ENCODE measurements at regions not wholly inside any gene's neighbourhood (a gene's known extent, or its start where the extent isn't known, plus 50 kb on each side); places are given as distances from the start of the nearest gene placed in this dataset.
"Not testable (repeated sequence)": the region's sequence is repeated elsewhere in the genome, so short reads cannot be mapped to it uniquely, and the experiment has no call there.

DNA sequence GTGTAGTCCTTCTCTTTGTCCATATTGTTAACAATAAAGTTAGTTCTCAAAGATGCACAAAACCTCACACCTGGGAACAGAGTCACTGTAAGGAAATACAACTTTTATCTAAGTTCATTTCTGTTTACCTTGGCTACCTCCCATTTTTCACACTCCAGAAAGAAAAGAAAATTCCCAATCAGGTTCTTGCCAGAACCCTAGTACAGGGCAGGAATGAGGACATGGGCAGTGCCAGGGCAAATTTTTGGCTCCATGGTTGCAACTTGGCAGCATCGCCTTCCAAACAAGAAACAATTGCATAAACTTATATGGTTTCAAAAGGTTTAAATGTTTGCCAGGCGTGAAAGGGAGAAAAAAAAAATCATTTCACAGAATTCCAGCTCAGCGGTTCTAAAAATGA lies 296.3 kb upstream of the PRKD1 start:
- DNase-seq (ENCODE audit: low read depth): no peak

DNA sequence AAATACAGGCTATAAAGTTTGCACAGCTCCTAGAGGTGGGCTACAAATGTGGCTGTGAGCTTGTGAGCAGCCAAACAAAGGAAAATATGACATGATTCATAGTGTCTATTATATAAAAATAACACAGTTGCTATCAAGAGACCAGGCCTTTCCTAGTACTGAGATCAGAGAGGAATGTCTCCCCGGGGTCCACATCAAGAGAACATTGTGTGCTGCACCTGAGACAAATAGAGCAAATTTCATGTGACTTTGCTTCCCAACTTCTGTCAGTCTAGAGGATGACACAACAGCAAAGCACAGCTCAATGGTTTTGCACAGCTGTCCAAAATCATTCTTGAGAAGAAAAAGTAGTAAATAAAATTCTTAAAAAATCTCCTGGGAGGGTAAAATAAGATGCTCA lies 297.5 kb upstream of the PRKD1 start:
- no peak for DNase-seq (ENCODE audit: low read depth)

DNA sequence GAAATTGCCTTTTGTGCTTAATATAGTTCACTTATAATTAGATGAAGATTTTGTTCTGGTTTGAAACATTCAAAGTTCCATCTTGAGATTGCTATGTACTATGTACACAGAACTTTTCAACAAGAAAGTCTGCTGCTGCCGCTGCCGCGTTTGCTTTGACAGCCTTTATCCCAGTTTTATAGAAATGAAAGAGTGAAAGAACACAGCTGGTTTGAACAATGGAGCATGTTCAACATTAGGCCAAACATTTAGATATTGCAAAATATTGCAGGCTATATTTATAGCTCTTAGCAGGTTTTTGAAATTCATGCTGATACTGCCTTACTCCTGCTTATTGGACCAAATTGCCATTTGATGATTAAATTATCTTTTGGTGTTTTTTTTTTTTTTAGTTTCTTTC lies 299.8 kb upstream of the PRKD1 start:
- DNase-seq (ENCODE audit: low read depth): no peak

GRCh38 chr14:30227876-30228275 lies 300.2 kb upstream of the PRKD1 start:
- DNase-seq (ENCODE audit: low read depth): no peak

- DNase-seq (ENCODE audit: low read depth): no peak
These were observed 303.1 kb upstream of the PRKD1 start for GRCh38 chr14:30230719-30231118.

GRCh38 chr14:30234966-30235365 lies 307.3 kb upstream of the PRKD1 start:
- DNase-seq (ENCODE audit: low read depth): no peak

DNA sequence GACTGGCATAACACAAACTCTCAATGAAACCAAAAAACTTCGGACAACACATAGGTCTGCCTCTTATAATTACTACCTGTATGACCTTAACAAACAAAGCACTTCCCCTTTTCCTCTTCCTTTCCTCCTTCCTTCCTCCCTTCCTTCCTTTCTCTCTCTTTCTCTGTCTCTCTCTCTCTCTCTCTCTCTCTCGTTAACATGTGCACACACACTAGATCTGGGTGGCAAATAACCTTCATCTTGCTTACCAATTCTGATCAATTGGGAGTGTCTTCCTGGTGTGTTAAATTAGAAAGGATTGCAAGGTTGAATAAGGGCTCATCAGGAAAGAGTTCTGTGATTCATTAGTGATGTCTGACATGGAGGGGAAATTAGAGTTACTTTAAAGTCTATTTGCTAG lies 307.8 kb upstream of the PRKD1 start:
- DNase-seq (ENCODE audit: low read depth): no peak

DNA sequence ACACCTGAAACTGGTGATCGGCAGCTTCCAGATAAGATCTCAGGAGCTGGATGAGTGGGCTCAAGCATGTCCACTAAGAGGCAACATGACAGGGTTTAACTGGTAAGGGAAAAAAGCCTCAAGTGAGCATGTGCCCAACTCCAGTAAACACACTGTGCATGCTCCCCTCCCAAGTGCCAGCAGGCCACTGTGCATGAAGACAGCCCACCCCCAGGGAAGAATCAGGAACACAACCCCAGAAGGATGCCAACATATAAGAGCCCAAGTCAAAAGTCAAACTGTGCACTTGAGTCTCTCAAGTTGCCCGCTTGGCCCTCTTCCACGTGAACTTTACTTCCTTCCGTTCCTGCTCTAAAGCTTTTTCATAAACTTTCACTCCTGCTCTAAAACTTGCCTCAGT lies 311.3 kb upstream of the PRKD1 start:
- no peak for DNase-seq (ENCODE audit: low read depth)

GRCh38 chr14:30240018-30240417 lies 312.4 kb upstream of the PRKD1 start:
- DNase-seq (ENCODE audit: low read depth): no peak

DNA sequence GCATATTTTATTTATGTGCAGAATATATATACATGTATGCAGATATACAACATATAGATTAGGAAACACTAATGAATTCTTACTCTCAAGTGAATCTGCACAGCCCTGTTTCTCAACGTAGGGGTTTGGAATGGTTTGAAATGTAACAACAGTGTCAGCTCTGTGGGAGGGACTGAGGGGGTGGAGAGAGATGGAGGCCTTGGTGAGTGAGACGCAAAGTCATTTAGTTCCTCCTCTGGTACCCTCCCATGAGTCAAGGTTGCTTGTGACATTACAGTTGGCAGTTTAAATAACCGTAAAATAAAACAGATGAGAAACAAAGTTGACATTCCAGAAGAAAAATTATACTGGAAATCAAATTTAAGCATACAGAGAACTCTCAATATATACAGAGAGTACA lies 313.0 kb upstream of the PRKD1 start:
- DNase-seq (ENCODE audit: low read depth): no peak

- no peak for DNase-seq (ENCODE audit: low read depth)
These were observed 315.1 kb upstream of the PRKD1 start for GRCh38 chr14:30242744-30243143.

DNA sequence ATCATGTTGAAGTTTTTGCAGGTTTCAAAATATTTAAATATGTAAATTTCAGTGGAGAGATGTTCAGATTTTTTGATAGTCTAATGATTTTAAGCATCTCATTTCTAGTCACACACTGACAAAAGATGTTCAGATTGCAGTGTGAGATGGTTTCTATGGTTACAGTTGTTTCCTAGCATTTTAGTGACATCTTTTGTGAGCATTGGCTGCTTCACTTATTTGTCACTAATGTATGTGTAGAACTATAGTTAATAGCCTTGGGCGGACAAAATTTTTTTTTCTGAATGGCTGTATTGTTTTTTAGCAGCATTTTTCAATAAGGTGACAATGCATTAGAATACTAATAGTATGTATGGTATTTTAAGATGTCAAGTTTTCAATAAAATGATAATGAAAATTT lies 315.6 kb upstream of the PRKD1 start:
- DNase-seq (ENCODE audit: low read depth): no peak

DNA sequence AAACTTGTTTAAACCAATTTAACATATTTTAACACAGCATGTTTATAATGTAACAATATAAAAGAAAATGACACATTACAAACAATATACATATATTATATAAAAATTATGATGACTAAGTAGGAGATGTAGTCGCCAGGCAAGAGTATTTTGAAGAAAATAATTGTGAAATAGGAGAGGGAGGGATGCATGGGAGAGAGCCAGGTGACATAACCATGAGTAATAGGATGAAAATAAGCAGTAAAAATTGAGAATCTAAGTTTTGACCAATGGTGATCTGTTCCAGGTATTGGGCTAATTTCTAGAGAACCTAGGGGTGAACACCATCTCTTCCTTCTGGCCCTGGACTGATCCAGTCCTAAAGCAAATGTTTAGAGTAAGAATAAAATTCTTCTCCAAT lies 315.2 kb upstream of the G2E3 start:
- no peak for DNase-seq (ENCODE audit: low read depth)

DNA sequence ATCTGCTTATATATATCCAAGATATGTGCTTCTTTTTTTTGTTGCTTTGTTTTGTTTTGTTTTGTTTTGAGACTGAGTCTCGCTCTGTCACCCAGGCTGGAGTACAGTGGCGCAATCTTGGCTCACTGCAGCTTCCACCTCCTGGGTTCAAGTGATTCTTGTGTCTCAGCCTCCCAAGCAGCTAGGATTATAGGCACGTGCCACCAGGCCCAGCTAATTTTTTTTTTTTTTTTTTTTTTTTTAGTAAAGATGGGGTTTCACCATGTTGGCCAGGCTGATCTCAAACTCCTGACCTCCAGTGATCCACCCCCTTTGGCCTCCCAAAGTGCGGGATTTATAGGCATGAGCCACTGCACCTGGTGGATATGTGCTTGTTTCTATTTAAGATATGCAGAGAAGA lies 314.6 kb upstream of the G2E3 start:
- DNase-seq (ENCODE audit: low read depth): not testable (repeated sequence)

DNA sequence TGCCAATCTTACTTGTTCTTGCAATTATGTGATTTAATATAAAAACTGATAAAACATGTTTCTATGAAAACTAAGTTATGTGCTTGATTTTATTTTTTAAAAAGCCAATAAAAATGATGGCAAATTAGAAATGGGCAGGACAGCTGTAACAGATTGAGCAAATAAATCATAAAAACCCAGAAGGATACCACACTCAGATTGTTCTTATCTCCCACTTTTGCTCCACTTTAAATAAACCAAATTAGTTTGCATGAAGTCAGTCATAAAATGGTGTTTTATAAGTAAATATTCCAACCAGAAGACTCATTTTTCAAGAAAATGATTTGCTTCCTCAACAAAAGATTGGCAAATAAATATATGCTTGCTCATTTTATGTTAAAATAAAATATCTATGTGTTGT lies 307.9 kb upstream of the G2E3 start:
- DNase-seq (ENCODE audit: low read depth): no peak

DNA sequence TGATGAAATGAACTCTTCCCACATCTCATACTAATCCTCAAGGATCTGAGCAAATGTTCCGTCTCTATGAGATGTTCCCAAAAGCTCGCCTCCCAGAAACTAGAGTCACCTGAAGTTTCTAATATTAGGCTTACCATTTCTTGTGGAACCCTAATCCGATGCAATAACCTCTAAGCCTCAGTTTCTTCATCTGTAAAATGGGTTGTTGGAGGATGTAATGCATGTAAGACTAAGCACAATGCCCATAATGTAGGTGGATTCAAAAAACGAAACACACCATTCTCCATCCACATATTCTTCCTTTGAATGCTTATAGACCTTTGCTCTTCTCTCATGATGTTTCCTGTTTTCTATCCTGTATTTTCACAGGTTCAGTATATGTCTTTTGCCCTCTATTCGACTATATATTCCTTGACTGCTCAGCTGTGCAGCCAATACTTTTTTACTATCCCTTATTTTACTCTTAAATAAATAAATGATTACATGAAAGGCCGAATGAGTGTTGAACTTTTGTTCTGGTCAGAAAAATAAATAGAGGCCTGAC lies 307.3 kb upstream of the G2E3 start:
- DNase-seq (ENCODE audit: low read depth): no peak

- no peak for DNase-seq (ENCODE audit: low read depth)
These were observed 306.8 kb upstream of the G2E3 start for GRCh38 chr14:30252151-30252550.

DNA sequence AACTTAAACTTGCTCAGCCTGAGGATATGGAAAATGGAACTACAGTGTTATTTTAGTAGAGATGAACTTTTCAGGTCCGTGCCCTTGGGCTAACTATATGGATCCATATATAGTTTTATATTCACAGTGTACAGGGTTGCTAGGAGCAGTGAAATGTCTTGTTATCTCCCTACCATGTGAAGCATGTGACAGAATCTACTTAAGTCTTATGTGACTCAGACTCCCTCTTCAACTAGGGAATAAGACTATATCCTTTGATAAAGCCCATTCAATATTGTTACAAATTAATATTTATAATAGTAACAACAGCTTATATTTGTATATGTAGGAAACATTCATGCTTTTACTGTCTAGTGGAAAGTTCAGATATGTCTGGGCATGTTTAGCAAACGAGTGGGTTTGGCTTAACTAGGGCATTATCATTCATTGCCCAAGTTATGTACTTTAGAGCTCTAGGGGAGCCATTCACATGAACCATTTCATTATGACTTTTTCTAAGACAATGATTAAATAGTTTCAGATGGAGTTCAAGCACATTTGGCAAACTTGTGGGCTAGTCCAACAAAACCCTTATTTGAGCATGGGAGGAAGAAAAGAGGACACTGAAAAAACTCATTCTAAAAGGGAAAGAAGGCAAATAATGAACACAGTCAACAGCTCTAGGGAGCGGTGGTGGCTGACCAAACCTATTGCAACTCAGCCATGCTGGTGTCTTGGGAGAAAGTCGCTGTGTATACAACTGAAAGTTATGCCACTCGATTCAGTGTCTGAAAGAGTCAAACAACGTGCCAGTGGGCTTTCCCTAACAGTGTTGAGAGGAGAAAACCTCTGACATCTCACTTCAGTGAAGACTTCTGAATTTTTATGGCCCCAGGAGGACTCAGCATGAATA lies 305.9 kb upstream of the G2E3 start:
- no peak for DNase-seq (ENCODE audit: low read depth)

GRCh38 chr14:30256627-30257026 lies 302.3 kb upstream of the G2E3 start:
- DNase-seq (ENCODE audit: low read depth): no peak

DNA sequence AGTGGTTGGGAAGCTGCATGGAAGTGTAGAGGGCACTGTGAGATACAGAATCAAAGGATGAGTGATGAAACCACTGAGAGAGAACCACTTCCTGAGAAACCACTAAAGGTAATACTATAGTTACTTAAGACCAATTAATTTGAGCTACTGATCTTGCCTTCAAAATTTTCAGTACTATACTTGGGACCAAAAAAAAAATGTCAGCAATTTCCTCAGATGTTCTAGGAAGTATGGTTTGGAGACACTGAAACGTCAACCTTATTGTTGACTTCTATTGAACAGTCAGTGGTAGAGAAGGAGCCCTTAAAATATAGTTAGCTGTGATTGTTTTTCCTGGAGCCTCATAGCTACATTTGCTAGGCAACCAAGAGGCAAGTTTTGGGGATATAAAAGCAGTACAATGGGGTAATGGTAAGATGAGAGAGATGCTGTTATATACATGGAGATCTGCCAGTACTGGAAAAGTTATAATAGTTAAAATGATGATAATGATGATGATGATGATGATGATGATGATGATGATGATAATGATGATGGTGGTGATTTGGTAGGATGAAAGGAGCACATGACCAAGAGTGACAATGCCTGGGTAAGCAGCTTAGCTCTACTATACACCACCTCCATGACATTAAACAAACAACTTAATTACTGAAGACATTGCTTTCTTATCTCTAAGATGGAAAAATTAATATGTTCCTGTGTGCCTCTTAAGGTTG lies 300.9 kb upstream of the G2E3 start:
- DNase-seq (ENCODE audit: low read depth): no peak

DNA sequence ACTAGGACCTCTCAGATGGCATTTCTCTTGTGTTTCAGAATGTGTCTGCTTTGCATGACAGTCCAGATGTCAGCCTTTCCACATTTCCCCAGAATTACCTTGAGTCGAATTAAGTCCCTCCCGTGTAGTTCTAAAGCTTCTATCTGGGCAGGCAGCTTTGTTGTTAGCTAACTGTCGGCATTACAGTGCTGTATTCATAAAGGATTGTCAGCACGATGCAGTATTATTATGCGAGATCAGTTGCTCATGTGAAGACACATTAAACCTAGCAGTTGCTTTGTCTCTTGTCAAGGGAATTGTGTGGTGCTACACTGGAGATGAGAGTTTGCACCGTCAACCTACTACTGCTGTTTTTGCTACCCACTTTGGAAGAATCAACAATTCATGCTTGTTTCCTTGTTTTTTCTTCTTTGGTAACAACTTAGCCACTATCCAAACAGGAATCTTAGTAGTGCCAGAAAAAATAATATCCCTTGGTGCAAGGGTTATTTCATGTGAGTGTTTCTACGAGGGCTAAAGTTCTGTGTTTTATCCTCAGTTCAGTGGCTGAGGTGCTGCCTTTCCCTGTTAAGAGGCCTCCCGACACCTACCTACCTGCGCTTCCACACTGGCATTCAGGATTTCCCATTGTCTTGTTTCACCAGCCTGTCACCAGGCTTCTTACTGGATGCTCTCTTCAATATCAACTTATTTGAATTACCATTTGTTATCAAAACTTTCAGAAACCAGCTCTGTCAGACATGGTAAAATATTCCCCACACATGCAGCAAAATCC lies 297.9 kb upstream of the G2E3 start:
- DNase-seq (ENCODE audit: low read depth): no peak

DNA sequence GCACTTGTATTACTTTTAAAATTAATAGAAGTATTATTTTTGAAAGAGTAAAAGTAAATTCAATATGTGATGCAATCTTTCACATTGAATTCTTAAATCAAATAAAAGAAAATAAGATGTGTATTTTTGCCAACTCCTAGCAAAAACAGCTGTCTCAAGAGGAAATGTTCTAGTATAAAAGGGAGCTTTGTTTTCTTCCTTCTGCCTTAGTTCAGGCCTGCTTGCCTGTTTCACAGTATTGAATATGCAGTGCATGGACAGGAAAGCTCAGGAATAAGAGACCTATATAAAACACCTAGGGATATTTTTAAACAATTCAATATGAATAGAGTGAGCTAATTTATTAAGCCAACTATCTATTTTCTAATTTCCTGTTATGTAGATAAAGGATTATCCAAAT lies 294.8 kb upstream of the G2E3 start:
- DNase-seq (ENCODE audit: low read depth): no peak

- DNase-seq (ENCODE audit: low read depth): no peak
These were observed 292.7 kb upstream of the G2E3 start for GRCh38 chr14:30266290-30266689.
